ENCODE measurements at regions not wholly inside any gene's neighbourhood (a gene's known extent, or its start where the extent isn't known, plus 50 kb on each side); places are given as distances from the start of the nearest gene placed in this dataset.

DNA sequence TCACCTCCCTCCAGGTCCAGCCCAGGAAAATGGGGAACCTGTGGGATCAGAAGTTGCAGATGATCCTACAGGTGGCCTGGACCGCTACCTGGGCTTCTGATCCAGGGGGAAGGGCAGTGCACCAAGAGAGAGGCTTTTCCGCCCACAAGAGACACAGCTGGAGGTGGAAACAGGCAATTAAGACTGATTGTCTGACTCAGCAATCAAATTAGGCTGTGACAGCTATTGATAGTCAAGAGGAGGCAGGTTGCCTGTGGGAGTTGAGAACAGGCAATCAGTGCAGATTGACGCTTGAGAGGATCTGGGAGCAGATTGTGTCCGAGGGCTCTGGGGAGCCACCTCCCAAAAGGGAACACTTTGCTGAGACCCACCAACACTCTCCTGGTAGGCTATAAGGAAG is 71.1 kb upstream of the SLC44A1 start:
- ChIA-PET CTCF (interaction anchor here (1.2 kb wide), 1 partner anchor 71 kb away, joined by 3 read pairs; the partner anchor contains the start of gene SLC44A1), POLR2A (no interaction called here)
- H3K4me2 ChIP-seq (ENCODE audit: insufficient read depth, low read length): no peak overlapping the region

DNA sequence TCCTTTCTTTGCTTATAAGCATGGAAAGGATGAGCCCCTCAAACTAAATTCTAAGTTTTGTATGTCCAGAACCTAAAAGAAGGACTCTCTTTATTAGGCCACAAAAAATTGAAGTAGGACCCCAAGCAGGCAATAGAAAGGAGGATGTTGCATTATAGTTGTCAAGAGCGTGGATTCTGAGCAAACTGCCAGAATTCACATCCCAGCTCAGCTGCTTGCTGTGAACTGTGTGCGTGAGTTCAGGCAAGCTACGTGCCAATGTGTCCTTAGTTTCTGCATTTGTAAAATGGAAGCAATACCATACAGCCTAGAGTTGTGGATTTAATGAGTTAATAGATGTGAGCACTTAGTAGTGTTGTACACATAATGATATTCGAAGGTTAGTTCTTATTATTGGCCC is 70.6 kb upstream of the SLC44A1 start:
- H3K4me2 ChIP-seq (ENCODE audit: insufficient read depth, low read length): no peak overlapping the region
- DNase-seq (ENCODE audit: low read depth, low spot score) (no peak), FAIRE-seq (no peak)
- intact Hi-C loops (cut with micrococcal nuclease) (no loop called here), dilution Hi-C loops (cut with MboI; ENCODE audit: extremely low pct_ligation_motif_present, low sequenced_read_pairs) (no loop called here)
- H3K4me1 ChIP-seq (ENCODE audit: control insufficient read depth, extremely low read depth, insufficient read depth, low read length): no peaks in the 10 kb centered on the region
- H3K9me3 ChIP-seq (replicated peaks; ENCODE audit: control insufficient read depth, insufficient read depth, low read length): no peaks in the 10 kb centered on the region
- no peaks in the 10 kb centered on the region for H3K27me3 ChIP-seq (ENCODE audit: control insufficient read depth in 2 of 2, insufficient read depth in 2 of 2, low read length in 2 of 2)
- no peak overlapping the region for H2AFZ ChIP-seq (ENCODE audit: low read depth, low read length)
- TF ChIP-seq FOS (IDR thresholded peaks at IDR 0.05; ENCODE audit: borderline replicate concordance, insufficient read depth, low read length) (no peak), POLR2AphosphoS5 (IDR thresholded peaks at IDR 0.05; ENCODE audit: insufficient read depth, low read depth, low read length) (no peak), MYC (IDR thresholded peaks at IDR 0.05; ENCODE audit: low read depth, low read length) (no peak), POLR2A (IDR thresholded peaks at IDR 0.05; ENCODE audit: low read depth, low read length) (no peak), EZH2 (IDR thresholded peaks at IDR 0.05; ENCODE audit: borderline replicate concordance, low read depth, low read length, severe bottlenecking) (no peak)
- TF ChIP-seq, protein P1, sequence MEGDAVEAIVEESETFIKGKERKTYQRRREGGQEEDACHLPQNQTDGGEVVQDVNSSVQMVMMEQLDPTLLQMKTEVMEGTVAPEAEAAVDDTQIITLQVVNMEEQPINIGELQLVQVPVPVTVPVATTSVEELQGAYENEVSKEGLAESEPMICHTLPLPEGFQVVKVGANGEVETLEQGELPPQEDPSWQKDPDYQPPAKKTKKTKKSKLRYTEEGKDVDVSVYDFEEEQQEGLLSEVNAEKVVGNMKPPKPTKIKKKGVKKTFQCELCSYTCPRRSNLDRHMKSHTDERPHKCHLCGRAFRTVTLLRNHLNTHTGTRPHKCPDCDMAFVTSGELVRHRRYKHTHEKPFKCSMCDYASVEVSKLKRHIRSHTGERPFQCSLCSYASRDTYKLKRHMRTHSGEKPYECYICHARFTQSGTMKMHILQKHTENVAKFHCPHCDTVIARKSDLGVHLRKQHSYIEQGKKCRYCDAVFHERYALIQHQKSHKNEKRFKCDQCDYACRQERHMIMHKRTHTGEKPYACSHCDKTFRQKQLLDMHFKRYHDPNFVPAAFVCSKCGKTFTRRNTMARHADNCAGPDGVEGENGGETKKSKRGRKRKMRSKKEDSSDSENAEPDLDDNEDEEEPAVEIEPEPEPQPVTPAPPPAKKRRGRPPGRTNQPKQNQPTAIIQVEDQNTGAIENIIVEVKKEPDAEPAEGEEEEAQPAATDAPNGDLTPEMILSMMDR (IDR thresholded peaks at IDR 0.05; ENCODE audit: extremely low read depth in 1 of 2, insufficient read depth in 1 of 2, low read depth in 1 of 2, low read length in 2 of 2): no peak
- ChIA-PET CTCF (interaction anchor here (1.2 to 1.4 kb wide), 2 partner anchors 71 to 217 kb away, joined by 3 read pairs; partner anchors contain the start of gene SLC44A1), POLR2A (no interaction called here)
- H3K27ac ChIP-seq (ENCODE audit: insufficient read depth, low read depth, low read length): no peak overlapping the region
- H4K20me1 ChIP-seq (replicated peaks; ENCODE audit: control insufficient read depth, extremely low read depth, insufficient read depth, low read length): no peaks in the 10 kb centered on the region
- H3K36me3 ChIP-seq (ENCODE audit: control insufficient read depth in 2 of 2, extremely low read depth in 1 of 2, insufficient read depth in 2 of 2, low read length in 2 of 2): no peaks in the 10 kb centered on the region
- no TSS peak for BruUV-seq (replicated peaks)
- no peak overlapping the region for H3K4me3 ChIP-seq (replicated peaks in 1 of 3; ENCODE audit: insufficient read depth in 1 of 3, low read depth in 1 of 3, low read length in 3 of 3)
- no peak overlapping the region for H3K9ac ChIP-seq (replicated peaks; ENCODE audit: extremely low read depth, insufficient read depth, low read length)
- H3K9me1 ChIP-seq (replicated peaks; ENCODE audit: control insufficient read depth, extremely low read depth, insufficient read depth, low read length): no peaks in the 10 kb centered on the region
- no peaks in the 10 kb centered on the region for H3K79me2 ChIP-seq (ENCODE audit: control insufficient read depth, insufficient read depth, low read length)

More for the DNA sequence above, 71.1 kb upstream of the SLC44A1 start:
- no peaks in the 10 kb centered on the region for H3K79me2 ChIP-seq (ENCODE audit: control insufficient read depth, insufficient read depth, low read length)
- no peaks in the 10 kb centered on the region for H3K9me1 ChIP-seq (replicated peaks; ENCODE audit: control insufficient read depth, extremely low read depth, insufficient read depth, low read length)
- DNase-seq (ENCODE audit: low read depth, low spot score) (no peak), FAIRE-seq (no peak)
- no peak overlapping the region for H2AFZ ChIP-seq (ENCODE audit: low read depth, low read length)
- H3K9me3 ChIP-seq (replicated peaks; ENCODE audit: control insufficient read depth, insufficient read depth, low read length): no peaks in the 10 kb centered on the region
- H4K20me1 ChIP-seq (replicated peaks; ENCODE audit: control insufficient read depth, extremely low read depth, insufficient read depth, low read length): no peaks in the 10 kb centered on the region
- H3K36me3 ChIP-seq (ENCODE audit: control insufficient read depth in 2 of 2, extremely low read depth in 1 of 2, insufficient read depth in 2 of 2, low read length in 2 of 2): no peaks in the 10 kb centered on the region
- TF ChIP-seq FOS (IDR thresholded peaks at IDR 0.05; ENCODE audit: borderline replicate concordance, insufficient read depth, low read length) (no peak), JUN (IDR thresholded peaks at IDR 0.05; ENCODE audit: borderline replicate concordance, insufficient read depth, insufficient read length, low read depth) (no peak), MYC (IDR thresholded peaks at IDR 0.05; ENCODE audit: low read depth, low read length) (no peak), POLR2AphosphoS5 (IDR thresholded peaks at IDR 0.05; ENCODE audit: insufficient read depth, low read depth, low read length) (no peak), GATA2 (IDR thresholded peaks at IDR 0.05; ENCODE audit: insufficient read depth, insufficient read length, low read depth, low read length) (no peak), POLR2A (IDR thresholded peaks at IDR 0.05; ENCODE audit: low read depth, low read length) (no peak)
- TF ChIP-seq, protein P2, sequence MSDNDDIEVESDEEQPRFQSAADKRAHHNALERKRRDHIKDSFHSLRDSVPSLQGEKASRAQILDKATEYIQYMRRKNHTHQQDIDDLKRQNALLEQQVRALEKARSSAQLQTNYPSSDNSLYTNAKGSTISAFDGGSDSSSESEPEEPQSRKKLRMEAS (IDR thresholded peaks at IDR 0.05; ENCODE audit: insufficient read depth, insufficient read length): no peak
- BruUV-seq (replicated peaks): no TSS peak
- dilution Hi-C loops (cut with MboI; ENCODE audit: extremely low pct_ligation_motif_present, low sequenced_read_pairs): no loop called here
- no peak overlapping the region for H3K9ac ChIP-seq (replicated peaks; ENCODE audit: extremely low read depth, insufficient read depth, low read length)
- H3K27ac ChIP-seq (ENCODE audit: insufficient read depth, low read depth, low read length): no peak overlapping the region
- no peak overlapping the region for H3K4me3 ChIP-seq (replicated peaks in 1 of 3; ENCODE audit: insufficient read depth in 1 of 3, low read depth in 1 of 3, low read length in 3 of 3)
- intact Hi-C loops (cut with micrococcal nuclease): no loop called here
- H3K27me3 ChIP-seq (ENCODE audit: control insufficient read depth in 2 of 2, insufficient read depth in 2 of 2, low read length in 2 of 2): no peaks in the 10 kb centered on the region
- H3K4me1 ChIP-seq (ENCODE audit: control insufficient read depth, extremely low read depth, insufficient read depth, low read length): no peaks in the 10 kb centered on the region

Measured in endothelial cell of umbilical vein (primary cell).